Left ventricle myocardium inferior (tissue), 1 donor: ENCODE measurements at regions not wholly inside any gene's neighbourhood (a gene's known extent, or its start where the extent isn't known, plus 50 kb on each side); places are given as distances from the start of the nearest gene placed in this dataset.
A peak's percentile ranks its signal among the peaks of the same experiment; 100 is the strongest.

Experiments used
- DNase-seq: peaks from one replicate; pipeline ENCODE4 v3.0.0-alpha.2; 2020
- H3K27ac ChIP-seq: fragments of 200-600 bp; replicated peaks from 2 replicates; pipeline ENCODE4 v1.8.0; 2021
- H3K27me3 ChIP-seq: fragments of 200-600 bp; 2 replicates; pipeline ENCODE4 v1.8.0; 2021; ENCODE audit warnings: low read depth
- H3K36me3 ChIP-seq: fragments of 200-600 bp; 2 replicates; pipeline ENCODE4 v1.8.0; 2021
- H3K4me1 ChIP-seq: fragments of 200-600 bp; 2 replicates; pipeline ENCODE4 v1.8.0; 2021
- H3K4me3 ChIP-seq: fragments of 200-600 bp; 2 replicates; pipeline ENCODE4 v1.8.0; 2021; ENCODE audit warnings: mild to moderate bottlenecking, moderate library complexity
- H3K9me3 ChIP-seq: fragments of 200-600 bp; replicated peaks from 2 replicates; pipeline ENCODE4 v1.8.0; 2021
- CTCF ChIP-seq: fragments of 200-600 bp; IDR thresholded peaks from 2 replicates; pipeline ENCODE4 v1.8.0; 2021; ENCODE audit warnings: antibody characterized with exemption, mild to moderate bottlenecking, borderline replicate concordance
- intact Hi-C: fragments of 100-400 bp; cut with micrococcal nuclease; formaldehyde crosslinking; loops from one replicate; pipeline ENCODE4 v1.11.0; 2022
- donor health status: DM: no; HTN: yes; CAD: no; lungs with severe emphysema.

DNA sequence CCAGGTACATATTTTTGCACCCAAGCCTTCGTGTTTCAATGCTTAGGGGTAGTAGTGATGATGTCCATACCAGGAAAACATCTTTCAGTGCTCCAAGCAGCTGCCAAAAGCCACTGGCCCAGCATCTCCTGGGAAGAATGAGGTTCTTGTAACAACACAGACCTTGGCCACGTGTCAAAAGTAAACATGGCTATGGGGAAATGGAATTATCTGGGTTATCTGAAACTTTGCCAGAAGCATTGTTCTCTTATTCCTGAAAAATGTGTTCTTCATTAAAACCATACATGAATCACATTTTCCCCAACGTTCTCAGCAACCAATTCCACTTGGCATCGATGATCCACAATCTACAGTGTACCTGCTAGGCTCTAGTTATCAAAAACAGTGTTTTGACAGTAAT, 524.2 kb upstream of the EEF2KMT start:
- H3K27me3 ChIP-seq = peaks cover 46% of the 10 kb centered on the region
- intact Hi-C loops = no loop called here
- no peak for DNase-seq
- H3K4me1 ChIP-seq = no peaks in the 10 kb centered on the region
- H3K9me3 ChIP-seq = peaks cover 5% of the 10 kb centered on the region
- H3K27ac ChIP-seq = no peak overlapping the region
- H3K36me3 ChIP-seq = no peaks in the 10 kb centered on the region
- no peak overlapping the region for H3K4me3 ChIP-seq
- no peak for TF ChIP-seq CTCF

DNA sequence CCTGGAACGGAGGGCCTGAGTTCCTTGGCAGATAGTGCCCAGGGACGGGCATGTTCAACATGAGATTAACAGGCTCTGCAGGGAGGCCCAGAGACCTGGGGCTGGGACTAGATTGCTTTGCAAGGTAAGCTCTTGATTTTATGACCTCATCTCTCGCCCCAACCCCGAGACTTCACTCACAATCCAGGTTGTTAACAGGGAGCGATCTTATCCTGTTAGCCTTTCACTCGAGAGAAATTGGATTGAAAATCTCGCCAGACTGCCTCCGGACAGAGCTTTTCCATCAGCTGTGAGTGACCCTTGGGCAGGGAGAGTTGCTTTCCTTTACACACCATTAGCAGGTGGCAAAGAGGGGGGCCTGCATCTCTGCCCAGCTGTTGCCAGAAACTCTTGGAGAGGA, 521.7 kb upstream of the EEF2KMT start:
- intact Hi-C loops = no loop called here
- Histone ChIP-seq H3K4me1 (peaks cover 5% of the 10 kb centered on the region), H3K9me3 (no peaks in the 10 kb centered on the region), H3K4me3 (no peak overlapping the region), H3K36me3 (no peaks in the 10 kb centered on the region), H3K27me3 (peaks cover 60% of the 10 kb centered on the region), H3K27ac (no peak overlapping the region)
- no peak for DNase-seq
- TF ChIP-seq CTCF = no peak

- no peaks in the 10 kb centered on the region for H3K9me3 ChIP-seq
- no peaks in the 10 kb centered on the region for H3K36me3 ChIP-seq
- H3K4me1 ChIP-seq = peaks cover 5% of the 10 kb centered on the region
- H3K27me3 ChIP-seq = peaks cover 75% of the 10 kb centered on the region
- DNase-seq = no peak
- H3K27ac ChIP-seq = no peak overlapping the region
- intact Hi-C loops = no loop called here
- H3K4me3 ChIP-seq = no peak overlapping the region
- TF ChIP-seq CTCF = no peak
Observed at GRCh38 chr16:5616841-5617240, 519.2 kb upstream of the EEF2KMT start.

DNA sequence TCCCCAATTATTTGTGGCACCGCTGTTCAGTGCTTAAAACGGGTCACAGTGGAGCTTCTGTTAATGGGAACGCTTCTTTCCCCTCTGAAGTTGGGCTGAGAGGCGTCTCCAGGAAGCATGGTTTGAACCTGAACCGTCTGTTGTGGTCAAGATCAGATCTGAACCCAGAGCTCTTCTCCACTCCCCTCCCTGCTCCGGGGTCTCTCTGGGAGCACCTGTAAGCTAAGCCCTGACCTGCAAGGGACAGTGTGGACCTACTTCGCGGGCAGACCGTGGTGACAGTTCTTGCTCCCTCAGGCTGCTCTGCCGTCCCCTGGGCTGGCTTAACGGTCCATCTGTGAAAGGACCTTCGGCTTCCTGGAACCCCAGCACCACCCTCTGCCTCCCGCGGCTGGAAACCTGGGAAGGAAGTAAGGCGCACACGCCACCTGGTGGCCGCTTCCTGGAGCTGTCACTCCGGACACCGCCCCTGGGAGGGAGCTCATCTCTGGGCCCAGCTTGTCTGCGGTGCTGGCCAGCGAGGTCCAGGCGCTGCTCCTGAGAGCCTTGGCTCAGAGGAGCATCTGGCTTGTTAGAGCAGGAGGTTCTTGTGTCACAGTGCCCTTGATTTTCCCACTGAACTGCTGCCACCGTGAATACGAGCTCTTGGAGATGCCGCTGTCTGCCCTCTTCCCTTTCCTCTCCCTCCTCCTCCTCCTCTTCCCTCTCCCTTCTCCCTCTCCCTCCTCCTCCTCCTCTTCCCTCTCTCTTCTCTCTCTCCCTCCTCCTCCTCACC, 518.5 kb upstream of the EEF2KMT start:
- H3K27me3 ChIP-seq = peaks cover 75% of the 10 kb centered on the region
- H3K4me1 ChIP-seq = peaks cover 5% of the 10 kb centered on the region
- H3K4me3 ChIP-seq = no peak overlapping the region
- H3K27ac ChIP-seq = no peak overlapping the region
- no peaks in the 10 kb centered on the region for H3K9me3 ChIP-seq
- no peaks in the 10 kb centered on the region for H3K36me3 ChIP-seq
- peak; percentile 67 for TF ChIP-seq CTCF
- intact Hi-C loops = no loop called here
- peak; percentile 25 for DNase-seq

DNA sequence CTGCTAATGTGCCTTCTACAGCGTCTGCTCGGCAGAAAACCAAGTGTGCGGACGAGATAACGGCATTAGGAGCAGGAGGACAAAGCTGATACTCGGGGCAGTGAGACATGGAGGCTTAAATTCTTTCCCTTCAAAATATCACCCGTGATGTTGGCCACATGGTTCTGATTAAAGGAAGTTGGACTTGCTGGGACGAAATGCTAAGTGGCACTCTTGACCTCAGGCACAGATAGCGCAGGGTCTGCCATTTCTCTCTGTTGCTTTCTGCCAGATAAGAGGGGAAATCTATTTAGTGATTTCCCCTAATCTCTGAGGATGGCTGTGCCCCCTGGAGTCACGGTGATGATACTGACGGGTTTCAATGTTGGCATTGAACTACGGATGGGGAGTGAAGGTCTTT, 509.6 kb upstream of the EEF2KMT start:
- no peak for TF ChIP-seq CTCF
- no peaks in the 10 kb centered on the region for H3K4me1 ChIP-seq
- no peaks in the 10 kb centered on the region for H3K36me3 ChIP-seq
- peaks cover 53% of the 10 kb centered on the region for H3K27me3 ChIP-seq
- no peak overlapping the region for H3K4me3 ChIP-seq
- intact Hi-C loops = no loop called here
- no peaks in the 10 kb centered on the region for H3K9me3 ChIP-seq
- no peak for DNase-seq
- H3K27ac ChIP-seq = no peak overlapping the region
